GM10847 (cell line): ENCODE measurements at regions not wholly inside any gene's neighbourhood (a gene's known extent, or its start where the extent isn't known, plus 50 kb on each side); places are given as distances from the start of the nearest gene placed in this dataset.

Experiments
- POLR2A ChIP-seq: IDR thresholded peaks from 2 replicates; pipeline ENCODE4 v1.6.1; 2011; ENCODE audit not compliant: insufficient read length; ENCODE audit errors: extremely low read depth

DNA sequence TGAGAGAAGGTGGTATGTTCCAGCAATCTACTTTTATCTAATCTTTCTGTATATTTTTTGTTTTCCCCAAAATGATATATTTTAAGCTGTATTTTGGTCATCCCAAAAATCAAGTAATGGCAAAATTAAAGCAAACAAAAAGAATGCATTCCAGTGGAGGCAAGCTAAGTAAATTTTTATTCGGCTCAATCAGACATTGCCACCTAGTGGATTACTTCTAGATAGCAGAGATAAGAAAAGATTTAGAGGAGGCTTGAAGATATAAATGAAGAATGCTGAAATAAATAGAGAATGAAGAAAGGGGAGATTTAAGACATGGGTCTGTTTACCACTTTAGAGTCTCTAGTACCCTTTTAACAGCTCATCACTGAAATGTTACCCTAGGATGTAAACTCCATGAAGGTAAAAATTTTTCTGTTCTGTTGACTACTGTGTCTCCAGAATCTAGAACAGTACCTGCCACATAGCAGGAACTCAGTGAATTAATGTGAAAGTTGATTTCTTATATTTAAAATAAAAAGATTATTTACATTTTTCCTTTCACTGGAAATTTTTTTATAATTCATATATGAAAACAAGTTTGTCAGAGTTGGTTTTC lies 110.9 kb upstream of the ANK2 start:
- TF ChIP-seq POLR2A = no peak

DNA sequence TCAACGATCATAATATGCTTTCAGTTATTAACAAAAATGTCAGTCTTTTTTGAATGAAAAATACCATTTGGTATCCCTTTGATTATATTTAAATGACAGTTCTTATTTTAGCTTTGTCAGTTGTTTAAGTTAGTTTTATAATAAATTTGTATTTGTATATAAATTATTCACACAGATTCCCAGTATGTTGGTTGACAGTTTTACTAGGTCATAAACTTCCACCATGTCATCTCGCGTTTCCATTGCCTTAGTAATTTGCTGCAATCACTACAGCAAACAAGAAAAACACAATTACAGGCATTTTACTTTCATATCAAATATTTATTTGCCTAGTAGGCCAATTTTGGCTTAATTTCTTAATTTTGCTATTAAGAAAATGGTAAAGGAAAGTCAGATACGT lies 109.6 kb upstream of the ANK2 start:
- TF ChIP-seq POLR2A = no peak

DNA sequence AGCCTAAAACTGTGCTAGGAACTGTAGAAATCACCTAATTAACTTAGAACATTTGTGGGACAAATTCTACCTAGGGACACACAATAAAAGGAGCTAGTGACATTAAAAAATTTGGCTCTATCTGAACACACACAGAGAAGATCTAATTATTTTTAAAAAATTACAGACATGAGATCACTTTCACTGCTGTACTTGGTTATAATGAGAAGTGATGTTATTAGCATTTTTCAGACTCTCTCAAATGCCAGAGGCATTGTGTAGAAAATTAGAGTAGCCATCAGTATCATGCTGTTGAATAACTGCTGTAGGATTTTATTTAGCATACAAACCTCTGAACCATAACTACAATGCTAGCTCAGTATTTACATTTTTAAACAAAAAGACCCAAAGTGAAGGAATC lies 109.1 kb upstream of the ANK2 start:
- TF ChIP-seq POLR2A = no peak

DNA sequence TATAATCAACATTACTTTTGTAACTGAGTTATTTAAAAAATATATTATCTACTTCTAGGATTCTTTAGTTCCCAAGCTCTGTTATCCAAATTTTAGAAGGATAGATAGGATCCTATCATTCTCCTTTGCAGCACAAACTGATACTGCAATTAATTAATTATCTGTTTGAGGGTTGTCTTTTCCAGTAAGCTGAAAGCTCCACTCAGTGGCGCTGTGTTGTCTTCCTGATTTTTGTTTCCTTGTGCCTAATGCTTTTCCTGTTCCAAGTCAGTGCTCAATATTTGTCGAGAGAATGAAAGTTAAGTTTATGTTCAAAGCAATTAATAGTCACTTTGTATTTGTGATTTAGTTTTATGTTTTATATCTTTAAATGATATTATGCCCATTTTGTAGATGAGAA lies 107.4 kb upstream of the ANK2 start:
- no peak for TF ChIP-seq POLR2A

DNA sequence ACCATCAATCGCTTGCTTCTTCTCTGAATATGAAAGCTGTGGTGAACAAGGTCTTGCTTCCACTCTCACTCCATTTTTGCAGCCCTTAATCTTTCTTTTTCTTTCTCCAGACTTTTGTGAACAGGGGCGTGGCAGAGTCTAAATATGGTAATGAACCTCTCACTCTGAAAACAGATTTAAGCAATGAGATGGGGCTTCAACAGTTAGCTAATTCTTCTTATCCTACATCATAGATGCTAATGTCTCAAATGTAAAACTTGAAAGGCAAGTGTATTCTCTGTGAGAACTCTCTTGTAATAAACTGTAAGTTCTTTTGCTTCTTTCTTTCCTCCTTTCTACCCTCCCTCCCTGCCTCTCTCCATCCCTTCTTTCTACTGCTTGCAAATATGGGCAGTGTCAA lies 106.5 kb upstream of the ANK2 start:
- TF ChIP-seq POLR2A = no peak

DNA sequence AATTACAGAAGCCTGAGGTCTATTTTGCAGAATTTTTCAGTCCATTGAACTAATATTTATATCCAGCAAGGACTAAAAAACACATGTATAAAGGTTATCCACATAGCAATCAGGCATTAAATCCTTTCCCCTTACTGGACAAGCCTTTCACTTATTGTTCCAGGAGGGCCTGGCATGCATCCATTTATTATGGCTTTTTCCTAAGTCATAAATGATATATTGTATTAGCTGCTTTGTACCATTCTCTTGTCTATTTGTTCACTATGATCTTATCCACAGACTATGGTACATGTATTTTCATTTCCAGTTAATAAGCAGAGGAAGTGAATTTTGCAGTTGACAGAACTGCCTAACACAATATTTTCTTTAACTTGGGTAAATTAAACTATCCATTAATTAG lies 105.4 kb upstream of the ANK2 start:
- no peak for TF ChIP-seq POLR2A

DNA sequence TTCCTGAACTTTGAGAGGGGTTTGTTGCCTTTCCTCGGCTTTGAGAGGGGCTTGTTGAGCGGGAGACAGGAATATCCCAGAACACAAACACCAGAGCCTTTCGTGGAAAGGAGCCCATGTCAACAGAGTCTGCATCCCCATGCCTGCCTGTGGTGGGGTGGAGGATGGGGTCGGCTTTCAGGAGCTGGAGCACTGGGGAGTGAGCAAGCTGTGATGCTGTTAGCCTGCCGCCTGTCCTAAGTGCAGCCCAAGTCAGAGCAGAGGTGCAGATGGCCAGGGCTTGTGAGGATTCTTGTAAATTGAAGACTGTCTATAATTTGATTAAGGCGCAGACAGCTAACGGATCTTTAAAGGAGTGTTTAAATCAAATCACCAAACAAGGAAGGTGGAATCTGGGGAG lies 103.3 kb upstream of the ANK2 start:
- no peak for TF ChIP-seq POLR2A

DNA sequence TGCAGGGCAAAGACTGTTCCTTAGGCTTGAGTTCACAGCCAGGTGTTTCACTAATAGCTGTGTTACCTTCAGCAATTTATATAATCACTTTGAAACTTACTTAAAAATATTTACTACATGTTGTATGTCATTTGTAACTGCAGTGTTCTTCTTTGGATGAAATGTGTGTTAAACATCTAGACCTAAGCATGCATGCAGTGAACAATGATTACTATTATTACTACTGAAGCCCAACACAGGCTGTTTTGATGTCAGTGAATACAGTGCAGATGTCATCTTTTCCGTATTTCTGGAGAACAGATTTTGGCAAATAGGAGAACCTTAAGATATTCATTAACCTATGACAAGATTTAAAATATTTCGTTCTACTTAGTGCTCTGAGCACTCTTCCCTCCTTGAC lies 101.8 kb upstream of the ANK2 start:
- no peak for TF ChIP-seq POLR2A

DNA sequence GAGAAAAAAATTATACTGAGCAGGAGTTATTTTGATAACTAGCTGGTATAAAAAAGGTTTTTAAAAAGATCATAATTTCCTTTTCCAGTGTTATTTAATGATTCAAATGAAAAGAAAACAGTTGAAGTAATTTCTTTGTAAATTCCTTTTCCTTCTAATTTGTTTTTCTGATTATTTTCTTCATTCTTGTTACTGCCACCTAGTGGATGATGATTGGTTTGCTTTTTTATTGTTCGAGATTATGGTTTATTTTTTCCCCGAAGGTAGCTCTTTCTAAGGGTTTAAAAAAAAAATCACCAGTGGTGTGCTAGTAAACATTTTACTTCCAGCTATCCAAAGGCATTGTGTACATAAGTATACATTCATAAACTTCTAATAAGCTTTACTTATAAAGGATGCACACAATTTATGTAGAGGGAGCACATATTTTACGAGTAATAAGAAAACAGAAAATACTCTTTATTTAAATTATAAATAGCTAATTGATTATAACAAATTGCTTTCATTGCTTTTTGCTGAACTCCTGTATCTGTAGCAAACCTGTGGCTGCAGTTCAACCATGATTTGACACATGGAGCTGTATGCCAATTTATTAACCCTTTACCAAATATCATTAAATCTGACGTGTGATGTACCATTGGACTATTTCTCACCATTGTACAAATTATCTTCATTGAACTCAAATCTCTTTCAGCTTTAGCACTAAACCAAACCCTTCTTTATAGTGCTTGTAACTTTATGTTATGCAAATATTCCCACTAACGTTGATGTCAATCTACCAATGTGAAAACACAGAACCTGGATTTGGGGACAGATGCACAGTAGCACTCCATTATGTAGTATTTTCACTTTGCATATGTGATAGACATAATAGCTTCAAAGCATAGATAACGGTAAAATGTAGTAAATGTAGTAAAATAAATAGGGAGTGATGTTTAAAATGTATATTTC lies 97.8 kb upstream of the ANK2 start:
- TF ChIP-seq POLR2A = no peak

DNA sequence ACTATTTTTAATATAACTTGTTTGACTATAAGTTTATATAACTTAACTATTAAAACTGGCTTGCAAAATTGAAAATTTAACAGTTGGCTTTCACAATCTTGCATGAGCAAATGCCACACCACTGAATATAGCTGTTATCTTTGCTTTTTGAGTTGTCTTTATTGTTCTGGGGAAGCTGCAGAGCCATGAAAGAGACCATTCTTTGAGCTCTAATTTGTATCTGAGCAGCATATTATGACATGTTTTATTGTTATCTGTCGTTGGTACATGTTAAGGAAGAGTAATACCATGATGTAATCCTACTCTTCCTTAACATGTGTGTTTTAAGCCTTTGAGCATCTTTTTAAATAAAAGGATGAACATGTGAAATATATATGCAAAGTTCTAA lies 97.1 kb upstream of the ANK2 start:
- TF ChIP-seq POLR2A = no peak

DNA sequence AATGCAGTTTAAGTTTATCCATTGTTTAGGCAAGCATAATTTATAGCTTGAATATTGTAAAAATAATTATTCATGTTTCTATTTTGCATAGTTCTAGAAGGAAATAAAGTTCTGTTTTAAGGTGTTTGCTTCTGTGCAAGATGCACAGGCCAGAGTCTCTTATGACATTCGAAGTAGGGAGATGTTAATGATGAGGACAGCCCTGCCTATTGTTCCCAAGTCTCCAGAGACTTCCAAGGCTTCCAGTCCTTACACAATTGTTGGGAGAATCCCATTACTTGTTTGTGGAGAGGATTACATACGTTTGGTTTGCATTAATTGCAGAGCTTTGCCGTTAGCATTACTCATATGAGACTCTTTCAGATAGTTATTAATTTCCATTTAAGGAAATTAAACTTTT lies 96.2 kb upstream of the ANK2 start:
- no peak for TF ChIP-seq POLR2A

DNA sequence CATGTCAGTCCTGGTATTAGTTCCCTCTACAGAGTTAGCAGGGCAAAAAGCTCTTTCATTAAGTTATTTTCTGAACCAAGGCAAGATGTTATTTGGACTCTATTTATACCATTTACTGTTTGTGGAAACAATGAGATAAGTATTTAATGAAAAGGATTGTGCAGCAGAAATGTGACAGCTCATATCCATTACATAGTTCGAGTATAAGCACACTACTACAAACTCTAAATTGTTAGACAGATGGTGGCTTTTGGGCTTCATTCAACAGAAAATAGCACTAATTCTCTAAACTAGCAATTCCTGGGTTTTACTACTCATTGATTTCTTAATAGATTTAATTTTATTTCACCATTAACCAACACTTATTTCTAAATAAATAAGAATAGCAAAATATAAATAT lies 95.2 kb upstream of the ANK2 start:
- no peak for TF ChIP-seq POLR2A

DNA sequence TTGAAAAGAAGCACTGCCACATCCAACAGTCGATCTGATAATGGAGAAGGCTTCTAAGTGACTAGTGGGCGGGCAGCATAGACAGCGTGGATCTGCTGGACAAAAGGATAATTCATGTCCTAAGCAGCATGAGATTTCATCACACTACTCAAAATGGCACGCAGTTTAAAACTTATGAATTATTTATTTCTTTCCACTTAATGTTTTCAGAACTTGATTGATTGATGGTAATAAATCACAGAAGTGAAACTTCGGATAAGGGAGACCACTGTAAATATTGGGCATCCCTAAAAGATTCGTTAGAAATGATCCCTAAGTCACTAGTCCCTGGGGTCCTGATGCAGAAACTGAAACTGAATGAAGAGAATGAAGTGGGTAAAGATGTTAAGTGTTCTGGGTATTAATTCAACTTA lies 93.0 kb upstream of the ANK2 start:
- TF ChIP-seq POLR2A = no peak

DNA sequence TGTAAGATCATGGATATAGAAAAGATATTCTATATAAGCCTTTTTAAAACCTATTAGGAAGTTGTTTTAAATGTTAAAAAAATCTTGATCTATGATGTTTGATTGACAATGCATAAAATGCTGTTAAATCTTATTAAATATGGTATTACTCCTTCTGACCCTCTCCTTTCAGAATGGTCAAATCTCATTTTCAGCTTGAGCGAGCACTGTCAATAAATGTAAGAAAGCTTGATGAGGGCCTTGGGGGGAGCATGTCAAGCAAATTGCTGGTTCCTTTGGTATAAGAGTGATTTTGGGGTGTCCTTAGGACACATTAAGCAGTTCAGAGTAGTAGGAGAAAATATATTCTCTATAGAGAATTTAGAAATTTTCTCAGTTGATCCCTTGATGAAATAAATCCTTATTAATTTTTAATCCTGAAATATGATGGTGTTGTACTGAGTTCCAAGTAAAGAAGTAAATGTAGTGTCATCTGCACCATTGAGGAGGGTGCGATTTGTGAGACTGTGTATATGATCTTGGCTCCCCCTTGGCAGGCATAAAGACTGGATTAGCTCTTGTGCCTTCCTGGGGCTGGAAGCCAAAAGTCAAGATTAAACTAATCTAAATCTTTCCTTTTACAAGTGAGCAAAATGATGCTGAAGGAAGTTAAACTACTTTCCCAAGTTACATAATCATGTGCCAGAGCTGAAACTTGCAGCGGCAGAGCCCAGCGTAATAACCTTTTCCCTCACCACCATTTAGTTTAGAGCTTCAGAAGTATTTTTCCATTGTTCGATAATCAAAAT lies 82.6 kb upstream of the ANK2 start:
- TF ChIP-seq POLR2A = no peak

DNA sequence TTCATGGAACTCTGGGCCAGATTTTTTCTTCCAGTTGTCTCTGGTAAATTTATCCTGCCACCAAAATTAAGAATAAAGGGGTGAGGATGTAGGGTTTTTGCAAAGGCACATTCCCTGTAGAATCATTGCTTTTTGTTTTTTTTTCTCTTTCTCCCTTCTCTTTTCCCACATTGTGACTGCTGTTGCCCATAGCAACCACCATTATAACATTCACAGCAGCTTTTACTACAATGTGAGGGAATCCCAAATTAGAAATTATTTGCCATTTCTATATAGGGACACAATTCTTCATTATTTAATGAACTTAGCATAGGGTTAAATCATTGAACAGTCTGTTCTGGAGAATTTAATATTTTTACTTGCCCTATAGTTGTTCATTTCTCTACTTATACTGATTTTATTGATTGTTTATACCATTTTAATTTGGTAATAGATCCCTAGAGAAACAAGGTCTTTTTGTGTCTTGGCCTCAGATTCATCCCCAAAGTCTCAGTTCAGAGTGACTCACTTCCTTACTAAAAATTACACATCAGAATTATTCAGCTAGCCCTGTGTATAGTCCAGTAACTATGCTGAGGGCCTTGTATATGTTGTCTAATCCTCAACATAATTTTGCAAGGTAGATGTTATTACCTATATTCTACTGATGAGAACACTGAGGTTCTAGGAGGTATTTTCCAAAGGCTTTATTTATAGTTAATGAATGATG lies 80.8 kb upstream of the ANK2 start:
- TF ChIP-seq POLR2A = no peak
